DOHH2 (cell line): ENCODE measurements at regions not wholly inside any gene's neighbourhood (a gene's known extent, or its start where the extent isn't known, plus 50 kb on each side); places are given as distances from the start of the nearest gene placed in this dataset.

Experiments
- H3F3A ChIP-seq: fragments of 200-600 bp; sonication (generic), shearing (Covaris generic); 2 replicates; pipeline ENCODE4 v1.6.0; 2016; ENCODE audit warnings: antibody characterized with exemption, mild to moderate bottlenecking; ENCODE audit not compliant: control insufficient read depth, insufficient read depth
- H3K27ac ChIP-seq: fragments of 200-600 bp; sonication (generic); 2 replicates; pipeline ENCODE4 v1.5.1; 2014; ENCODE audit warnings: low read depth, mild to moderate bottlenecking, low read length, moderate library complexity
- H3K27me3 ChIP-seq: fragments of 200-600 bp; sonication (generic); 2 replicates; pipeline ENCODE4 v1.6.1; 2014; ENCODE audit warnings: mild to moderate bottlenecking, low read length, mixed read lengths; ENCODE audit not compliant: control insufficient read depth
- H3K36me3 ChIP-seq: fragments of 200-600 bp; sonication (generic); 2 replicates; pipeline ENCODE4 v1.6.1; 2014; ENCODE audit warnings: mild to moderate bottlenecking, low read length, moderate library complexity, mixed read lengths; ENCODE audit not compliant: control insufficient read depth
- H3K4me1 ChIP-seq: fragments of 200-600 bp; sonication (generic); 2 replicates; pipeline ENCODE4 v1.6.1; 2014; ENCODE audit warnings: mild to moderate bottlenecking, low read length, mixed read lengths; ENCODE audit not compliant: control insufficient read depth
- H3K4me2 ChIP-seq: fragments of 200-600 bp; sonication (generic); 2 replicates; pipeline ENCODE4 v1.6.0; 2014; ENCODE audit warnings: mild to moderate bottlenecking, low read length, moderate library complexity
- H3K4me3 ChIP-seq: fragments of 200-600 bp; sonication (generic); 2 replicates; pipeline ENCODE4 v1.5.1; 2014; ENCODE audit warnings: mild to moderate bottlenecking, low read length, mixed read lengths
- H3K79me2 ChIP-seq: fragments of 200-600 bp; sonication (generic); 2 replicates; pipeline ENCODE4 v1.6.1; 2014; ENCODE audit warnings: mild to moderate bottlenecking, low read length, mixed read lengths; ENCODE audit not compliant: control insufficient read depth
- H3K9me2 ChIP-seq: fragments of 200-600 bp; sonication (generic); replicated peaks from 2 replicates; pipeline ENCODE4 v1.6.1; 2014; ENCODE audit warnings: mild to moderate bottlenecking, low read length, mixed read lengths; ENCODE audit not compliant: control insufficient read depth
- H3K9me3 ChIP-seq: fragments of 200-600 bp; sonication (generic); 2 replicates; pipeline ENCODE4 v1.6.1; 2014; ENCODE audit warnings: antibody characterized with exemption, low read length, mixed read lengths; ENCODE audit not compliant: control insufficient read depth, insufficient read depth
- H4K20me1 ChIP-seq: fragments of 200-600 bp; sonication (generic); 2 replicates; pipeline ENCODE4 v1.6.0; 2014; ENCODE audit warnings: low read depth, mild to moderate bottlenecking, antibody characterized with exemption, low read length, moderate library complexity; ENCODE audit not compliant: control insufficient read depth, insufficient read depth
- EZH2phosphoT487 ChIP-seq: fragments of 200-600 bp; sonication (generic); IDR thresholded peaks from 2 replicates; pipeline ENCODE4 v1.6.1; 2017; ENCODE audit warnings: borderline replicate concordance, mild to moderate bottlenecking, antibody characterized with exemption, low read length, moderate library complexity, mixed read lengths
- TF ChIP-seq, protein P1 (sequence below): fragments of 200-600 bp; sonication (generic); IDR thresholded peaks from one replicate; pipeline ENCODE4 v1.5.1; 2014; ENCODE audit warnings: antibody characterized with exemption, mild to moderate bottlenecking, low read depth, low read length; ENCODE audit not compliant: poor library complexity, severe bottlenecking

DNA sequence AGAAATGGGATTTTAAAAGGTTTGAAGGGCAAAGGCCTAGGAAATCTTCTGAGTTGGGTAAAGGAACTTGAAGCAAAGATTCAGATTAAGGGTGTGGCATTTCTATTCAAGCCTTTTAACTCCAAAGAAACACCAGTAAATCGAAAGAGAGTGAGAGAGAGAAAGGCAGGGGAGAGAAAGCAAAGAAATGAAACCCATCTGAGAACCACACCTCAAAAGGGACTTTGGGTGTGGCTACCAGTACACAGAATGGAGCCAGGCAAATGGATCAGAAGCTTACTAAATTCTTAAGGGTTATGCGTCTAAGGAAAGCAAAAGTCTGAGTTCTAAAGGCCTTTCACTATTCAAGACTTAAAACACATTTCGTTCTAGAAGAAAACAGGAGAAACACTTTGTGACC lies 277.4 kb downstream of the BCL11B start:
- H4K20me1 ChIP-seq, result no peaks in the 10 kb centered on the region
- no peaks in the 10 kb centered on the region for H3K27me3 ChIP-seq
- no peaks in the 10 kb centered on the region for H3K9me2 ChIP-seq
- no peak overlapping the region for H3K4me3 ChIP-seq
- no peak overlapping the region for H3K4me2 ChIP-seq
- TF ChIP-seq EZH2phosphoT487, result no peak
- TF ChIP-seq, protein P1, sequence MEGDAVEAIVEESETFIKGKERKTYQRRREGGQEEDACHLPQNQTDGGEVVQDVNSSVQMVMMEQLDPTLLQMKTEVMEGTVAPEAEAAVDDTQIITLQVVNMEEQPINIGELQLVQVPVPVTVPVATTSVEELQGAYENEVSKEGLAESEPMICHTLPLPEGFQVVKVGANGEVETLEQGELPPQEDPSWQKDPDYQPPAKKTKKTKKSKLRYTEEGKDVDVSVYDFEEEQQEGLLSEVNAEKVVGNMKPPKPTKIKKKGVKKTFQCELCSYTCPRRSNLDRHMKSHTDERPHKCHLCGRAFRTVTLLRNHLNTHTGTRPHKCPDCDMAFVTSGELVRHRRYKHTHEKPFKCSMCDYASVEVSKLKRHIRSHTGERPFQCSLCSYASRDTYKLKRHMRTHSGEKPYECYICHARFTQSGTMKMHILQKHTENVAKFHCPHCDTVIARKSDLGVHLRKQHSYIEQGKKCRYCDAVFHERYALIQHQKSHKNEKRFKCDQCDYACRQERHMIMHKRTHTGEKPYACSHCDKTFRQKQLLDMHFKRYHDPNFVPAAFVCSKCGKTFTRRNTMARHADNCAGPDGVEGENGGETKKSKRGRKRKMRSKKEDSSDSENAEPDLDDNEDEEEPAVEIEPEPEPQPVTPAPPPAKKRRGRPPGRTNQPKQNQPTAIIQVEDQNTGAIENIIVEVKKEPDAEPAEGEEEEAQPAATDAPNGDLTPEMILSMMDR, result no peak
- H3K9me3 ChIP-seq, result no peaks in the 10 kb centered on the region
- H3F3A ChIP-seq, result no peaks in the 10 kb centered on the region
- no peak overlapping the region for H3K27ac ChIP-seq
- H3K79me2 ChIP-seq, result no peaks in the 10 kb centered on the region
- H3K4me1 ChIP-seq, result no peaks in the 10 kb centered on the region
- H3K36me3 ChIP-seq, result no peaks in the 10 kb centered on the region

DNA sequence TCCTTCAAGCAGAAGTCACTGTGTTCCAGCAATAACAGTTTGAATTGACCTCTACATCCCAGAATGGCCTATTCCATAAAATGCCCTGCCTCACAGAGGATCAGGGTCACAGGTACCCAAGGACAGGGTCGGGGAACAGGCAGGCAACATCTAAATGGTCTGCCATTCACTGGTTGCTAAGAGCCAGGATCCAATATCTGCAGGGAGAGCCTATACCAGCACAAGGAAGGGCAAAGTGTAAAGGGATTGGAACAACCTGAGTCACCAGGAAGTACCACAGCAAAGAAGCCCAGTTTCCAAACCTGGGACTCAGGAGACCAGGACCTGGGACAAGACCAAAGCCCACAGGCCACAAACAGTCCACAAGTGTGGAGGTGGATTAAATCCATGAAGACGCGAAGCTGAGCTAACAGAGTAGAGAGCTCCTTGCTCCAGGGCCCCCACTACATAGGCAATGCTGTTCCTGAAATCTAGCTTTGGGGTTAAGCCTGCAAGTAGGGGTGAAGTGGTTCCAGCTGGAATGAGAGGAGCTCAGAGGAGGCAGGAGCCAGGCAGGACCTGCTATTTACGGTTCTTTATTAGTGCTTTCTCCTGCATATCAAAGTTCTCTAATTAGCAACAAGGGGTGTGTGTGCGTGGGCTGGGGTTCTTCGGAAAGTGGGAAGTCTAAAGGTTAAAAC lies 274.3 kb downstream of the BCL11B start:
- H3K27ac ChIP-seq, result no peak overlapping the region
- TF ChIP-seq, protein P1, result no peak
- TF ChIP-seq EZH2phosphoT487, result no peak
- H3K36me3 ChIP-seq, result no peaks in the 10 kb centered on the region
- no peaks in the 10 kb centered on the region for H3K9me2 ChIP-seq
- no peaks in the 10 kb centered on the region for H4K20me1 ChIP-seq
- no peaks in the 10 kb centered on the region for H3K4me1 ChIP-seq
- H3K4me2 ChIP-seq, result no peak overlapping the region
- no peaks in the 10 kb centered on the region for H3K79me2 ChIP-seq
- H3K4me3 ChIP-seq, result no peak overlapping the region
- H3K9me3 ChIP-seq, result no peaks in the 10 kb centered on the region
- no peaks in the 10 kb centered on the region for H3F3A ChIP-seq
- no peaks in the 10 kb centered on the region for H3K27me3 ChIP-seq

DNA sequence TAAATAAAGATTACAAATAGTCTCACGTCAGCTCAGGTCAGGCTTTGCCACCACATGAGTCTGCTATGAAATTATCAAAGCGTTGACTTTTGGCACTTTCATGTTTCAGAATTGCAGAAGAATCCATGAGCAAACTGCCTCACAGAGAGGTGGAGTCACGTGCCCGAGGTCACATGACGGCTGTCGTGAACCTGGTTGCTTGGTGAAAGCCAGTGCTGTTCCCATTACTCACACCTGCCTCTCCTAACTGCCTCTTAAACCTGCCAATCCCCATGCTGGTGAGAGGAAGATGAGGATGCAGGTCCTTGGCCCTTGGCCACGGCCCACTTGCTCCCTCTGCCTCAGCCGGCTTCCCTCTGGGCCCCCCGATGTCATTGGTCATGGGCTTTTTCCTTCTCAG lies 272.7 kb downstream of the BCL11B start:
- no peaks in the 10 kb centered on the region for H3K9me3 ChIP-seq
- no peaks in the 10 kb centered on the region for H3K9me2 ChIP-seq
- H3K79me2 ChIP-seq, result no peaks in the 10 kb centered on the region
- no peaks in the 10 kb centered on the region for H4K20me1 ChIP-seq
- no peak overlapping the region for H3K4me2 ChIP-seq
- H3F3A ChIP-seq, result no peaks in the 10 kb centered on the region
- no peaks in the 10 kb centered on the region for H3K4me1 ChIP-seq
- H3K27ac ChIP-seq, result no peak overlapping the region
- H3K4me3 ChIP-seq, result no peak overlapping the region
- no peak for TF ChIP-seq EZH2phosphoT487
- TF ChIP-seq, protein P1, result no peak
- no peaks in the 10 kb centered on the region for H3K27me3 ChIP-seq
- no peaks in the 10 kb centered on the region for H3K36me3 ChIP-seq
